NT2/D1 (cell line): ENCODE measurements at regions not wholly inside any gene's neighbourhood (a gene's known extent, or its start where the extent isn't known, plus 50 kb on each side); places are given as distances from the start of the nearest gene placed in this dataset.
"Not testable (repeated sequence)": the region's sequence is repeated elsewhere in the genome, so short reads cannot be mapped to it uniquely, and the experiment has no call there.

Experiments used
- YY1 ChIP-seq: IDR thresholded peaks from 2 replicates; pipeline ENCODE4 v1.6.1; 2011; ENCODE audit not compliant: insufficient read length, insufficient read depth
- ZNF274 ChIP-seq: IDR thresholded peaks from 2 replicates; pipeline ENCODE4 v1.6.1; 2011; ENCODE audit warnings: mild to moderate bottlenecking, low read depth, low read length

GRCh38 chr16:88182967-88183881, 199.5 kb upstream of the ZNF469 start:
- TF ChIP-seq YY1, ZNF274: not testable (repeated sequence)
